ENCODE measurements at regions not wholly inside any gene's neighbourhood (a gene's known extent, or its start where the extent isn't known, plus 50 kb on each side); places are given as distances from the start of the nearest gene placed in this dataset.

DNA sequence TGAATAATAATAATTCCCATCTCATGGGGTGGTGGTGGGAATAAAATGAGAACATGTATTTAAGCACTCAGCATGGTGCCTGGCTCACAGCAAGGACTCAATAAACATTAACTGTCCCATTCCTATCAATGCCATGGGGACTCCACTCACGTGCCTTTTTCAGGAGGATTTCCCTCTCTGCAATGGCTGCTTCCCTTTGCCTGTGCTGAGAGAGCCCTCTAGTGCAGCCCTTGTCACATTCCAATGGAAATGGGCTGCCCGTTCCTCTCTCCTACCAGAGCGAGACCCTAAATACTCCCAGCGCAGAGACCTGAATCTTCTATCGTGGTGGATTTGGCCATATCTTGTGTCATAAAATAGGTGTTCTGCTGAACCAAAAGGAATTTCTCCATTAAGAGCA, 621.5 kb upstream of the B3GAT1 start (continued):
- TF ChIP-seq, protein P1, sequence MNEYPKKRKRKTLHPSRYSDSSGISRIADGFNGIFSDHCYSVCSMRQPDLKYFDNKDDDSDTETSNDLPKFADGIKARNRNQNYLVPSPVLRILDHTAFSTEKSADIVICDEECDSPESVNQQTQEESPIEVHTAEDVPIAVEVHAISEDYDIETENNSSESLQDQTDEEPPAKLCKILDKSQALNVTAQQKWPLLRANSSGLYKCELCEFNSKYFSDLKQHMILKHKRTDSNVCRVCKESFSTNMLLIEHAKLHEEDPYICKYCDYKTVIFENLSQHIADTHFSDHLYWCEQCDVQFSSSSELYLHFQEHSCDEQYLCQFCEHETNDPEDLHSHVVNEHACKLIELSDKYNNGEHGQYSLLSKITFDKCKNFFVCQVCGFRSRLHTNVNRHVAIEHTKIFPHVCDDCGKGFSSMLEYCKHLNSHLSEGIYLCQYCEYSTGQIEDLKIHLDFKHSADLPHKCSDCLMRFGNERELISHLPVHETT (tag by site-specific recombination; IDR thresholded peaks at IDR 0.05), result no peak
- TF ChIP-seq ZNF292 (tag by site-specific recombination; IDR thresholded peaks at IDR 0.05; ENCODE audit: borderline replicate concordance, low read depth), result no peak
- peak; percentile 60 for TF ChIP-seq ZIC2 (tag by site-specific recombination; IDR thresholded peaks at IDR 0.05)
- TF ChIP-seq, protein P2, sequence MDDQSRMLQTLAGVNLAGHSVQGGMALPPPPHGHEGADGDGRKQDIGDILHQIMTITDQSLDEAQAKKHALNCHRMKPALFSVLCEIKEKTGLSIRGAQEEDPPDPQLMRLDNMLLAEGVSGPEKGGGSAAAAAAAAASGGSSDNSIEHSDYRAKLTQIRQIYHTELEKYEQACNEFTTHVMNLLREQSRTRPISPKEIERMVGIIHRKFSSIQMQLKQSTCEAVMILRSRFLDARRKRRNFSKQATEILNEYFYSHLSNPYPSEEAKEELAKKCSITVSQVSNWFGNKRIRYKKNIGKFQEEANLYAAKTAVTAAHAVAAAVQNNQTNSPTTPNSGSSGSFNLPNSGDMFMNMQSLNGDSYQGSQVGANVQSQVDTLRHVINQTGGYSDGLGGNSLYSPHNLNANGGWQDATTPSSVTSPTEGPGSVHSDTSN (CRISPR knock-in tag; IDR thresholded peaks at IDR 0.05), result no peak
- TF ChIP-seq, protein P3, sequence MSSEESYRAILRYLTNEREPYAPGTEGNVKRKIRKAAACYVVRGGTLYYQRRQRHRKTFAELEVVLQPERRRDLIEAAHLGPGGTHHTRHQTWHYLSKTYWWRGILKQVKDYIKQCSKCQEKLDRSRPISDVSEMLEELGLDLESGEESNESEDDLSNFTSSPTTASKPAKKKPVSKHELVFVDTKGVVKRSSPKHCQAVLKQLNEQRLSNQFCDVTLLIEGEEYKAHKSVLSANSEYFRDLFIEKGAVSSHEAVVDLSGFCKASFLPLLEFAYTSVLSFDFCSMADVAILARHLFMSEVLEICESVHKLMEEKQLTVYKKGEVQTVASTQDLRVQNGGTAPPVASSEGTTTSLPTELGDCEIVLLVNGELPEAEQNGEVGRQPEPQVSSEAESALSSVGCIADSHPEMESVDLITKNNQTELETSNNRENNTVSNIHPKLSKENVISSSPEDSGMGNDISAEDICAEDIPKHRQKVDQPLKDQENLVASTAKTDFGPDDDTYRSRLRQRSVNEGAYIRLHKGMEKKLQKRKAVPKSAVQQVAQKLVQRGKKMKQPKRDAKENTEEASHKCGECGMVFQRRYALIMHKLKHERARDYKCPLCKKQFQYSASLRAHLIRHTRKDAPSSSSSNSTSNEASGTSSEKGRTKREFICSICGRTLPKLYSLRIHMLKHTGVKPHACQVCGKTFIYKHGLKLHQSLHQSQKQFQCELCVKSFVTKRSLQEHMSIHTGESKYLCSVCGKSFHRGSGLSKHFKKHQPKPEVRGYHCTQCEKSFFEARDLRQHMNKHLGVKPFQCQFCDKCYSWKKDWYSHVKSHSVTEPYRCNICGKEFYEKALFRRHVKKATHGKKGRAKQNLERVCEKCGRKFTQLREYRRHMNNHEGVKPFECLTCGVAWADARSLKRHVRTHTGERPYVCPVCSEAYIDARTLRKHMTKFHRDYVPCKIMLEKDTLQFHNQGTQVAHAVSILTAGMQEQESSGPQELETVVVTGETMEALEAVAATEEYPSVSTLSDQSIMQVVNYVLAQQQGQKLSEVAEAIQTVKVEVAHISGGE (tag by site-specific recombination; conservative IDR thresholded peaks at IDR 0.05; ENCODE audit: low read depth), result no peak
- no peak for TF ChIP-seq ZNF585B (tag by site-specific recombination; IDR thresholded peaks at IDR 0.05)
- TF ChIP-seq, protein P4, sequence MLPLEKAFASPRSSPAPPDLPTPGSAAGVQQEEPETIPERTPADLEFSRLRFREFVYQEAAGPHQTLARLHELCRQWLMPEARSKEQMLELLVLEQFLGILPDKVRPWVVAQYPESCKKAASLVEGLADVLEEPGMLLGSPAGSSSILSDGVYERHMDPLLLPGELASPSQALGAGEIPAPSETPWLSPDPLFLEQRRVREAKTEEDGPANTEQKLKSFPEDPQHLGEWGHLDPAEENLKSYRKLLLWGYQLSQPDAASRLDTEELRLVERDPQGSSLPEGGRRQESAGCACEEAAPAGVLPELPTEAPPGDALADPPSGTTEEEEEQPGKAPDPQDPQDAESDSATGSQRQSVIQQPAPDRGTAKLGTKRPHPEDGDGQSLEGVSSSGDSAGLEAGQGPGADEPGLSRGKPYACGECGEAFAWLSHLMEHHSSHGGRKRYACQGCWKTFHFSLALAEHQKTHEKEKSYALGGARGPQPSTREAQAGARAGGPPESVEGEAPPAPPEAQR (tag by site-specific recombination; IDR thresholded peaks at IDR 0.05), result no peak
- peak; percentile 55; the same call in 1 of the 2 replicates for TF ChIP-seq ZBTB17 (tag by site-specific recombination; IDR thresholded peaks at IDR 0.05)
- TF ChIP-seq OSR2 (tag by site-specific recombination; IDR thresholded peaks at IDR 0.05), result no peak
- TF ChIP-seq FEZF1 (tag by site-specific recombination; IDR thresholded peaks at IDR 0.05), result 0 out of 2 replicates have a peak, but pooled peaks have one; percentile 16
- TF ChIP-seq ZNF791 (tag by site-specific recombination; IDR thresholded peaks at IDR 0.05), result no peak
- peak; percentile 55; the same call in 1 of the 2 replicates for TF ChIP-seq ZNF660 (tag by site-specific recombination; IDR thresholded peaks at IDR 0.05)
- TF ChIP-seq HOXA7 (CRISPR knock-in tag; IDR thresholded peaks at IDR 0.05; ENCODE audit: borderline replicate concordance), result no peak
- no peak for TF ChIP-seq BCL11B (tag by site-specific recombination; IDR thresholded peaks at IDR 0.05; ENCODE audit: low read depth)
- TF ChIP-seq SCRT1 (tag by site-specific recombination; IDR thresholded peaks at IDR 0.05; ENCODE audit: borderline replicate concordance), result no peak
- no peak for TF ChIP-seq ZXDB (tag by site-specific recombination; IDR thresholded peaks at IDR 0.05)
- no peak for TF ChIP-seq YY1 (tag by site-specific recombination; IDR thresholded peaks at IDR 0.05)
- TF ChIP-seq ZNF223 (tag by site-specific recombination; IDR thresholded peaks at IDR 0.05), result no peak
- TF ChIP-seq, protein P5, sequence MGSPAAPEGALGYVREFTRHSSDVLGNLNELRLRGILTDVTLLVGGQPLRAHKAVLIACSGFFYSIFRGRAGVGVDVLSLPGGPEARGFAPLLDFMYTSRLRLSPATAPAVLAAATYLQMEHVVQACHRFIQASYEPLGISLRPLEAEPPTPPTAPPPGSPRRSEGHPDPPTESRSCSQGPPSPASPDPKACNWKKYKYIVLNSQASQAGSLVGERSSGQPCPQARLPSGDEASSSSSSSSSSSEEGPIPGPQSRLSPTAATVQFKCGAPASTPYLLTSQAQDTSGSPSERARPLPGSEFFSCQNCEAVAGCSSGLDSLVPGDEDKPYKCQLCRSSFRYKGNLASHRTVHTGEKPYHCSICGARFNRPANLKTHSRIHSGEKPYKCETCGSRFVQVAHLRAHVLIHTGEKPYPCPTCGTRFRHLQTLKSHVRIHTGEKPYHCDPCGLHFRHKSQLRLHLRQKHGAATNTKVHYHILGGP (tag by site-specific recombination; IDR thresholded peaks at IDR 0.05), result no peak
- no peak for TF ChIP-seq TRIM28 (IDR thresholded peaks at IDR 0.05; ENCODE audit: borderline replicate concordance, low read length)
- no peak for TF ChIP-seq ZNF624 (tag by site-specific recombination; IDR thresholded peaks at IDR 0.05)
- no peak for TF ChIP-seq SALL2 (tag by site-specific recombination; IDR thresholded peaks at IDR 0.05; ENCODE audit: borderline replicate concordance)

All from HEK293 (cell line).